ENCODE measurements at regions not wholly inside any gene's neighbourhood (a gene's known extent, or its start where the extent isn't known, plus 50 kb on each side); places are given as distances from the start of the nearest gene placed in this dataset.

DNA sequence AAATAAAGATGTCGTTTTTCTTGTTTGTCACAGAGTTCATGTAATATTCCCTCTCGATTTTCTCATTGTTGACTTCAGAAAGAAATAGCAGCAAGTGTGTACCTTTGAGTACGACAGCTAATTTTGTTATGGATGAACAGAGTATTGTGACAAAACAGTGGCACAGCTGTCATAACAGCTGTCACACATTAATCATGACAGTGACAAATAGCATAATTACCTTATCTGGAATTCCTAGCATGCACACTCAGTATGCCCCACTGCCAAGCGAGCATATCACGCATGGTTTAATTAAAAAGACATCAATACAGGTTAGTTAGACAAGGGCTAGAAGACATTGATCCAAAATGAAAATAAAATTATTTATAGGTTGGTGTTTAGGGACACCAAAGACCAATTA, 375.1 kb downstream of the SPATA31D1 start:
- ATAC-seq (no peak), DNase-seq (no peak)
- Histone ChIP-seq H3K4me3 (no peak overlapping the region), H3K36me3 (no peaks in the 10 kb centered on the region), H3K4me1 (no peaks in the 10 kb centered on the region), H3K27me3 (ENCODE audit: low read depth) (no peaks in the 10 kb centered on the region), H3K9me3 (no peaks in the 10 kb centered on the region), H3K27ac (no peak overlapping the region)
- TF ChIP-seq, protein P1, sequence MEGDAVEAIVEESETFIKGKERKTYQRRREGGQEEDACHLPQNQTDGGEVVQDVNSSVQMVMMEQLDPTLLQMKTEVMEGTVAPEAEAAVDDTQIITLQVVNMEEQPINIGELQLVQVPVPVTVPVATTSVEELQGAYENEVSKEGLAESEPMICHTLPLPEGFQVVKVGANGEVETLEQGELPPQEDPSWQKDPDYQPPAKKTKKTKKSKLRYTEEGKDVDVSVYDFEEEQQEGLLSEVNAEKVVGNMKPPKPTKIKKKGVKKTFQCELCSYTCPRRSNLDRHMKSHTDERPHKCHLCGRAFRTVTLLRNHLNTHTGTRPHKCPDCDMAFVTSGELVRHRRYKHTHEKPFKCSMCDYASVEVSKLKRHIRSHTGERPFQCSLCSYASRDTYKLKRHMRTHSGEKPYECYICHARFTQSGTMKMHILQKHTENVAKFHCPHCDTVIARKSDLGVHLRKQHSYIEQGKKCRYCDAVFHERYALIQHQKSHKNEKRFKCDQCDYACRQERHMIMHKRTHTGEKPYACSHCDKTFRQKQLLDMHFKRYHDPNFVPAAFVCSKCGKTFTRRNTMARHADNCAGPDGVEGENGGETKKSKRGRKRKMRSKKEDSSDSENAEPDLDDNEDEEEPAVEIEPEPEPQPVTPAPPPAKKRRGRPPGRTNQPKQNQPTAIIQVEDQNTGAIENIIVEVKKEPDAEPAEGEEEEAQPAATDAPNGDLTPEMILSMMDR (IDR thresholded peaks at IDR 0.05) = no peak
- intact Hi-C loops (cut with DNase I) = no loop called here

DNA sequence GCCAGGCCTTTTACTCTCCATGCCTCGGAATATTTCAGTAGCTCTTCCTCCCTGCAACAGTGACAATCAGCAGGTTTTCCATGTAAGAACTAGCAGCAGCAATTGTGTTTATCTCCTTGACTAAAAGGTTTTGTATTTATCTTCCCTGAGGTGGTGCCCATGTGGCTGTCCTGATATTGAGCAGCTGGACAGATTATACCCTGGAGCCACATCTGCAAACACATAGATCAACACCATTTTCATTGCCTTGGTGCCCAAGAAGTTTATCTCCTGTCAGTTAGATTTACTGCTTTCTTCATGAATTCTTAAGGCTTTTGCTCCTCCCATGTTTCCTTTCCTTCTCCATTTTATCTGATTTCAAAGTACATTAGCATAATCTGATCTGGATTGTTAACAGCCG, 378.4 kb downstream of the SPATA31D1 start:
- H3K4me1 ChIP-seq = no peaks in the 10 kb centered on the region
- H3K4me3 ChIP-seq = no peak overlapping the region
- intact Hi-C loops (cut with DNase I) = no loop called here
- no peak overlapping the region for H3K27ac ChIP-seq
- no peak for ATAC-seq
- TF ChIP-seq, protein P1 (IDR thresholded peaks at IDR 0.05) = no peak
- H3K27me3 ChIP-seq (ENCODE audit: low read depth) = no peaks in the 10 kb centered on the region
- no peaks in the 10 kb centered on the region for H3K9me3 ChIP-seq
- H3K36me3 ChIP-seq = no peaks in the 10 kb centered on the region
- no peak for DNase-seq

DNA sequence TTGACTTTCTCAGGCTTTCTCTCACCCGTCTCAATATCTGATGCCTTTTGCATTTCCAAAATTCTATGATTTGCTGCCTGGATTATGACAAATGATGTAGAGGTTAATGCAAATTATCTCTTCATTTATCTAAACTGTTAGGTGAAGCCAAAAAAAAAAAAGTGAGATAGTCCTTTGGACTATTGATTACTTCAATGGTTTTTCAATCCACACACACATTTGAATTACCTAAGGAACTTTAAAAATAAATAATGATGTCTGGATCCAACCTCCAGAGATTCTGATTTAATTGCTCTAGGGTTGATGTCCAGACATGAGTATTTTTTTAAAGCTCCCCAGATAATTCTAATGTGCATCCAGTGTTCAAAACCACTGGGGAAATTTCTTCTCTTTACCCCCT, 379.4 kb downstream of the SPATA31D1 start:
- Histone ChIP-seq H3K4me3 (no peak overlapping the region), H3K9me3 (no peaks in the 10 kb centered on the region), H3K27me3 (ENCODE audit: low read depth) (no peaks in the 10 kb centered on the region), H3K36me3 (no peaks in the 10 kb centered on the region), H3K27ac (no peak overlapping the region), H3K4me1 (no peaks in the 10 kb centered on the region)
- intact Hi-C loops (cut with DNase I) = no loop called here
- ATAC-seq (no peak), DNase-seq (no peak)
- TF ChIP-seq, protein P1 (IDR thresholded peaks at IDR 0.05) = no peak

DNA sequence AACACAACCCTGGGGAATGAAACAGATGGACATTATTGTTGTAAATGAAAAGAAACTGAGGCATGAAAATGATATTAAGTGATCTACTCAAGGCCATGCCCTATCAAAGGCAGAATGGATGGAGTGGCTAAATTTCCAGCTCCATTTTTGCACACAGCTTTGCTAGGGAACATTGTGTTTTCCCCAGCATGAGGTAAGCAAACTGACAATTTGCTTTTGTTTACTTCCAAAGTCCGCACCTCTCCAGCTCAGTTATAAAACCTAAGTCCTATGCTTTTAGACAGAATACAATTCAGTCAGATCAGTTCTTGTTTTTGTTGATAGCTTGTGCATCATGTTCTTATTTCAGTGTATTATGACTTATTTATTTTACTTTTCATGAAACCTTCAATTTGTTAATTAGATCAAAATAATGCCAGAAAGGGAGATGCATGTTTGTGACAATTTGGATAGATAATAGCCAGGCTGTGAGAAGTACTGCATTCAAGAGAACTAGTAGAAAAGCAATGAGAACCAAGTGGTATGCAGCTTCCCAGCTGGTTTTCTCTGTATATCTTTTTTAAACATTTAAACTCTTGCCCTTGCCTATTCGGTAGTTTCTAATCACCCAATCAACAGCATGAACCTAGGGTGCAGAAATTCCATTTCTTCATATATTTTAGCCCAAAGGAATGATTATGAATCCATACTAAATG, 380.8 kb downstream of the SPATA31D1 start:
- no peaks in the 10 kb centered on the region for H3K27me3 ChIP-seq (ENCODE audit: low read depth)
- H3K36me3 ChIP-seq = no peaks in the 10 kb centered on the region
- H3K4me1 ChIP-seq = no peaks in the 10 kb centered on the region
- ATAC-seq (no peak), DNase-seq (no peak)
- no peak overlapping the region for H3K27ac ChIP-seq
- no peak overlapping the region for H3K4me3 ChIP-seq
- TF ChIP-seq, protein P1 (IDR thresholded peaks at IDR 0.05) = no peak
- intact Hi-C loops (cut with DNase I) = no loop called here
- no peaks in the 10 kb centered on the region for H3K9me3 ChIP-seq

DNA sequence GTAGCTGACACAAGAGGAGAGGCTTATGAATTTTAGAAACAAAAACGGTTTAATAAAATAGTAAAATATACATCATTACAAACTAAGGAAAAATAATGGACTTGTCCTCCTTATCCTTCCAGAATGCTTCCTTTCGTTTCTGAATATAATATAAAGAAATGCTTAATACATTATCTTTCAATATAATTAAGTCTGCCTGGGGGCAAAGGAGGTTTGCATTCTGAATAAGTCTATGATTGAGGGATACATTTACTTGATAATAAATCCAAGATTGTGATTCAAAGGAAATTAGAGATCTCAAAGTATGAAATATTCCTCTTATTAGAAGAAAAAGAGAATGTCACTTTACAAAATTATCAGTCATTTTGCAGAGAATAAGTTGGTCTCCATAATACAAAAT, 386.5 kb downstream of the SPATA31D1 start:
- intact Hi-C loops (cut with DNase I) = no loop called here
- ATAC-seq (no peak), DNase-seq (no peak)
- H3K36me3 ChIP-seq = no peaks in the 10 kb centered on the region
- no peaks in the 10 kb centered on the region for H3K4me1 ChIP-seq
- H3K9me3 ChIP-seq = no peaks in the 10 kb centered on the region
- TF ChIP-seq, protein P1 (IDR thresholded peaks at IDR 0.05) = no peak
- H3K27me3 ChIP-seq (ENCODE audit: low read depth) = no peaks in the 10 kb centered on the region
- H3K27ac ChIP-seq = no peak overlapping the region
- H3K4me3 ChIP-seq = no peak overlapping the region

Measured in lower lobe of right lung (tissue), 2 donors.